Inflammatory macrophage (primary cell): ENCODE measurements at regions not wholly inside any gene's neighbourhood (a gene's known extent, or its start where the extent isn't known, plus 50 kb on each side); places are given as distances from the start of the nearest gene placed in this dataset.
"Not testable (repeated sequence)": the region's sequence is repeated elsewhere in the genome, so short reads cannot be mapped to it uniquely, and the experiment has no call there.

Experiments
- DNase-seq, 2 donors: peaks; one replicate each; pipeline ENCODE4 v3.0.0-alpha.2; 2020 to 2022

DNA sequence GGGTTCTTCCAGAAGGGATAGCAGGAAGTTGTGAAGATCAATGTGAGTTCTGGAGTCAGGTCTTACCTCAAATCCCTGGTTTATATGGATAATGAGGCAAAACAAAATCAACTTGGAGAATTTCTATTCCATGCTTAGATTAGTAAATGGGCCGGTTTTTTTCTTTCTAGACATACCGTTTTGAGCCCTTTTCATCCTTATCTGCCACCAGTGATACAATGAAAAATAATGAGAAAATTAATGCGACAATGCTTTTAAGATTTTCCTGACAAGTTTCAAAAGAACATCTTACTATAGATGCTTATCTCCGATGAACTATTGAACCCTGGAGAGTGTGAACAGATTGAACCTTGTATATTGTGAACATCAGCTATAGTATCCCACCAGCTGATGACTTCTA lies 262.7 kb downstream of the BTG1 start:
- DNase-seq: no peak

DNA sequence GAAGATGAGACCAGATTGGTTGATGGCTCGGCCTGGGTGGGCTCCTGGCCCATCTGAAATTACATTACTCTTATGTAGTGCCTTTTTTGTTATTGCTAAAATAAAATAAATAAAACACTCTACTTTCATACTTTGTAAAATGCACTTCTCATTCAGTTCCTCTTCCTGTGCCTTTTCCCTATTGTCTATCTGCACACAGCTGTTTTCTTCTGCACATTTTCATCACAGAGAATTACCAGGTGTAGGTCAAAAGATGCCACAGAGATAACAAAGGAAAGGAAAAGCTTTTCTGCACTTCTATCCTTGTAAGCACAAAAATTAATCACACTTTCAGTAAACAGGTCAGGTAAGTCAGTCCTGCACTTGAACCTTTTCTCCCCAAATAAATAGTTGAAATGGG lies 265.1 kb downstream of the BTG1 start:
- no peak for DNase-seq

DNA sequence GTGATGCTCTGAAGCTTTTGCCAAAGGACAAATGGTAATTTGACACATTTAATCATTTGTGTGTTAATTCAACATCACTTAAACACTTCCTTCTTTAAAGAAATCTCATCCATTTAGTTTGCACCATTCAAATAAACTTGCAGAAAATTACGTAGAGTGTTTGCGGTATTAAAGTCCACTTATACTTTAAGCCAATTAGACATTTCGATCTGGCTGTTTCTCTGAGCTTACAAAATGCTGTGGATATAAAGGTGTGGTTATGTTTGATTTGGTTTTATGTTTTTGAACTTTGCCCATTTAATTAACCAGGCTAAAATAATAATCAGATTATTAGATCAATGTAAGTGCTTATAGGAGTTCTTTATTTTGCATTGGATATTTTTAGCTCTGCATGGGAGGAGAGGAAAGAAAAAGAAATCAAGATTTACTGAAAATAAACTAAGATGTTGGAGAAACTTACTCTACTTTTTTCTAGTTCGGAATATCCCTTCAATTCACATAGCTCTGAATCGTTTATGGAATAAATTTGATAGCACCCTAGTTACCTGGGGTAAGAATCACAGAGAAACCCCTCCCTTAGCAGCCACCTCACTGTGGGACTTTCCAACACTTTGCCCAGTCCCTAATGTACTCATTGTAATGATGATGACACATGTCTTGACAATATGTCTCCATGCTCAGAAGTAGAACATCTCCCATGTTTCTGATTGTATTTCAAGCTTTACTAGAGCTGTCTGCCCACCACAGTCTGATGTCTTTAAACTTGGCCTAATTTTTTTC lies 268.0 kb downstream of the BTG1 start:
- no peak for DNase-seq

DNA sequence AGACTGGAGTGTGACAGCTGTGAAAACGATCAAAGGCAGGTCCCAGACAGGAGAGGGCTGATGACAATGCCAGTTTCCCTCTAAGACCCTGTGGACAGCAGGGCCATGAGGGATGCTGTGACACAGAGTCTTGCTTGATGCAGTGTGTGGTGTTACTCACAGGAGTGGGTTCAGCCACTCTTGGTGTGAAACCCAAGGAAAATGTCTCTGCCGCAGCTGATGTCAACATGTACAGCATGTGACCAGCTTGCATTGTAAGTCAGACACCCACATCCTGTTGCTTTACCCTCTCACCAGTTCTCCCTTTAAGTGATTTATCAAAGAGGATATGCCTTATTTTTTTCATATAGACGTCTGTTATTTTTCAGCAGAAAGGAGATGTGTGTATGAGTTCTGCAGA lies 268.6 kb downstream of the BTG1 start:
- DNase-seq: peak; percentile 96 to 99

DNA sequence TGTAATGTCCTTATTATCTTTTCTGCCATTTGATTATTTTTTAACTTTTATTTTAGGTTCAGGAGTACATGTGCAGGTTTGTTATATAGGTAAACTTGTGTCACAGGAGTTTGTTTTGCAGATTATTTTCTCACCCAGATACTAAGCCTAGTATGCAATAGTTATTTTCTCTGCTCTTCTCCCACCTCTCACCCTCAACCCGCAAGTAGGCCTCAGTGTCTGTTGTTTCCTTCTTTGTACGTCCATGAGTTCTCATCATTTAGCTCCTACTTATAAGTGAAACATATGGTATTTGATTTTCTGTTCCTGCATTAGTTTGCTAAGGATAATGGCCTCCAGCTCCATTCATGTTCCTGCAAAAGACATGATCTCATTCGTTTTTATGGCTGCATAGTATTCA lies 270.0 kb downstream of the BTG1 start:
- DNase-seq: not testable (repeated sequence)

DNA sequence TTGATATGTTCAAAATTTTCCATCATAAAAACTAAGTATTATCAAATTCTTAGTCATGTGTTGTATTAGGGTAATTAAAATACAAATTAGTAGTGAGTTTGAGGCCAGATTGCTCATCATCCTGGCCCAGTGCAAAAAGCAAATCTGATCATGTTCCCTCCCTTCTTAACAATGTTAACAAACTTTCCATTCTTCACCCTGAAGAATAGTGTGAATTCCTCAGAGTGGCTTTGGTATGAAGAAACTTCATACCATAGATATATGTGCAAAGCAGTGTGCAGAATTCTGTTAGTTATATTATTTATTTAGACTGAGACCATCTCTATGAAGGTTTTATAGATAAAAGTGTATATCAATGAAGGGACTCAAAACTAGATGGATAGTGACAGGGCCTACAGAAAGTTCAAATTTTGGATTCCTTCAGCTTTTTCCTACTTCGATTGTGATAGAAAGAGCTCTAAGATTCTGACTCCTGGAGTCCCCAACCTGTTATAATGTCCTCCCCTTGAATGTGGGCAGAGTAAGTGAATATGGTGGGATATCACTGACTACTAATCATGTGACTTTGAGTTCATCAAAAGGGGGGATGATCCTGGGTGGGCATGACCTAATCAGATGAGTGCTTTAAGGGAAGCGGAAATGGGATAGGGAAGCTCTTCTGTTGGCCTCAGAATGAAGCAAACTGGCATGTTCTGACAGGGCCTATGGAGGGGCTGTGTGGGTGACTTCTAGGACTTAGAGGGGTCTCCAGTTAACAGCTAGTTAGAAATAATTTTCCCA lies 271.4 kb downstream of the BTG1 start:
- DNase-seq: peak; percentile 13 to 45

DNA sequence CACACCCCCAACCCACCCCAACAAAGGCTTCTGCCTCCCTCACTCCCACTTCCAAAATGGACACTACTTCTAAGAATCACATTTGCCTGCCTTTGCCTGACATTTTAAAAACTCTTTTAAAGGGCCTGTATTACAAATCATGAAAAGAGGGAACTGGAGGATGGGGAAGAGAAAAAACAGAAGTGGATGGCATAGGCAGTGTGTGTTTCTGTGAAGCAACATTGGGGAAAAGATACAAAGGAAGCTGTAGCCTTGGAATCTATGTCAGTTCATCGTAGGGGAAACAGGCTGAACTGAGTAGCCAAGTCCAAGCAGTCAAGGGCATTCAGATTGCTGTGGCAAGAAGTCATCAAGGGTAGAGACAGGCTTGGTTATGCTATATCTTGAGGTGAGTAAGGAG lies 273.9 kb downstream of the BTG1 start:
- peak; percentile 88 to 94 for DNase-seq

DNA sequence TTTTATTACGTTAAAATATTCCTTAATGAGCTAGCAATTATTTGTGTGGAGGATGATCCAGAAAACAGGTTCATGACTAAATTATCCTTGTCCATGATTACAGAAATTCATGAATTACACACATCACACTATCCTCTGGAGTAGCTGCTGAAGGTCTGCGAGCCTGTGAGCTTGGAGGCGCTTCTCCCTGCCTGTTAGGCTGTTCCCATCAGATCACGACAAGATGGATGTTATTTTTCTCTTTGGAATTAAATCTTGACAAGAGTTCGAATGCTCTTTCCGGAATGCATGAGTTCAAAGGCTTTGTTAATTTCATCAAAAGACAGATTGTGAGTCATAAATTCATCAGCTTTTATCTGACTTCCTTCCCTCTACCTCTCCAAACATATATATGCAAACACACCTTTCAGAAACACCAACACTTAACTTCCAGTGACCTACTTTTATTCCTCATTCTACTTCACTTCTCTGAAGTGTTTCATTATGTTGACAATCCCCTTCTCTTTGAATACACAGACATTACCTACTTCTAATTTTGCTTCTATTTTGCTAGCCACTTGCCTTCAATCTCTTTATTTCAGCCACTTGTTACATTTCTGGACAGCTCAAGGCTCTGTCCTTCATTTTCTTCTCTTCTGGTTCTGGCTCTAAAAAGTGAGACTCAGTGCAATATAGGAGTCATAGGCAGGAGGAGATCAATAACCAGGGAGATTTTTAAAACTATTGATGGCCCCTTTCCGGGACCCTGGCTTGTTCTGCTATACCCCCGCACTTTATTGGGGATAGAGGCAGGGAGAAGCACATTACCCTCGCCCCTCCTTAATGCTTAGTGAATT lies 274.6 kb downstream of the BTG1 start:
- DNase-seq: no peak

DNA sequence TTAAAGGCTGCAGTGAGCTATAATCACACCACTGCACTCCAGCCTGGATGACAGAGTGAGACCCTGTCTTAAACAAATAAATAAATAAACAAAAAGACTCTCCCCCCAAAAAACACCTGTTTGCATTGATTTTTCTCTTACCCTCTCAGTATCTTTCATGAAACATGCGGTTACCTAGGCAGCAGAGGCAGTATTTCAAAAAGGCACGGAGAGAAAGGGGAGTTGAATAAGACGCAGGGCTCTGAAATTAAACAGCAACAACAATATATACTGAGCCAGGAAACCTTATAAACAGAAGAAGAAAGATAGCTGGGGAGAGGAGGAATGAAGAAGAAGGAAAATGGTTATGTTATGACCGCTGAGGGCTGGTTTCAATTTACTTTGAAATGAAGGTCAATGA lies 277.6 kb downstream of the BTG1 start:
- DNase-seq: no peak

DNA sequence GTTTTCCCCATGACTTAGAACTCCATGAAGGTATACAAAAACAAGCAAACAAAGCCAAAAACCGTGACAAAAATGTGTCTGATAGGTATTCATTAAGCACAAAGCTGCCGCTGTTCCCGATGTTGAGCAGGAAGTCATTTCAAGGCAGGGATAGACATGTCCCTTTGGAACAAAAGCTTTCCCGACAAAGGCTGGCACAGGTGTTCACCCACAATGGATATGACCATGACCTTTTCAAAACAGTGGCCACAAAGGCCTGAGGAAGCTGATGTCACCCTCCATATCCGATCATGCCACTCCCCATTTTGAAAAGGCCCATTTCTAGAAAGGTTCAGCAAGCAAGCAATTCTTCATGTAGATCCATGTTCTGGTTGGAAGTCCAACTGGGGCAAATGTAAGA lies 279.1 kb downstream of the BTG1 start:
- no peak for DNase-seq

DNA sequence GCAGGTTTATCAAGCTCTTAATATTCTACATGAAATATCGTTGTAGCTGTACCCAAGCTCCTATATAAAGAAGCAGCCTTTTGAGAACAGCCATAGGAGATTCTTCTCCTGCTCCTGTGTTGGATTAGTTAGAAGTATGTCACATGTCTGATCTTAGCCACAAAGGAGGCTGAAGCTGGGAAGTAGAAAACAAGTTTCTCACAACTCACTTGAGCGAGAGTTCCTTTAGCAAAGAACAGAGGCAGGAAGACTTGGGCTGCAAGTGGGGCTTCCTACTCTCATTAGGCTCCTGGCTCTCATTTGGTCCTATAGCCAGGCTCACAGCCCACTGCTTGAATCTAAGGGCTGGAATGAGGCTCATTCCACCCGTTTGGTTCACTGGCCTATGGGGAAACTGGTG lies 281.9 kb downstream of the BTG1 start:
- DNase-seq: no peak

DNA sequence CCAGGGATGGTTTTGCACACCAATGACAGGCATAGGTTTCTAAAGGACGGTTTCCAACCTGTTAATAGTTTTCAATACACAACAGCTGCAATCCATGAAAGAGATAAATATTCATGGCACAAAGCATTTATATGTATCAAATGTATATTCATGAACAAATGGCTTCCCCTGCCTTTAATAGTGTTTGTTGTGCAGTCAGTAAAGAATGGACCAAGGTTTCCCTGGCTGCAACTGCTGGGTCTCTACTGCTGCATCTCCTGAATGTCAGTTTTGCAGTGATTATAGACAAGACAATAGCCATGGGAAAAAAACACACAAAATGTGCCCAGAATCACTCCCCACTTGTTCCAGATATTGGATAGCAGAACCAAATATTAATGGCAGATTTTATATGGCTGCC lies 284.1 kb downstream of the BTG1 start:
- no peak for DNase-seq

DNA sequence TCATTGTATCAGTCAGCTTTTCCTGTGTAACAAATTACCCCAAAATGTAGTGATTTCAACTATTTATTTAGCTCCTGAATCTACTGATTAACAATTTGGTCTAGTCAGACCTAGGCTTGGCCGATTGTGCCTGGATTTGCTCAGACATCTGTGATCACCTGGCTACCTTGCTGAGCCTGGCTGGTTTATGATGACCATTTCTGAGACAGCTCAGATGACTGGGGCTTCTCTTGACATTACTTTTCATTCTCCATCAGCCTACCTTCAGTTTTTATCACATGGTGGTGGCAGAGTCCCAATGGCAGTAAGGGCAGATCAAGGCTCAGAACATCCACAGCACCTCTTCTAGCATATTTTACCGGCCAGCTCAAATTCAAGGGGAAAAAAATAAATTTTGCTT lies 286.3 kb downstream of the BTG1 start:
- DNase-seq: no peak

DNA sequence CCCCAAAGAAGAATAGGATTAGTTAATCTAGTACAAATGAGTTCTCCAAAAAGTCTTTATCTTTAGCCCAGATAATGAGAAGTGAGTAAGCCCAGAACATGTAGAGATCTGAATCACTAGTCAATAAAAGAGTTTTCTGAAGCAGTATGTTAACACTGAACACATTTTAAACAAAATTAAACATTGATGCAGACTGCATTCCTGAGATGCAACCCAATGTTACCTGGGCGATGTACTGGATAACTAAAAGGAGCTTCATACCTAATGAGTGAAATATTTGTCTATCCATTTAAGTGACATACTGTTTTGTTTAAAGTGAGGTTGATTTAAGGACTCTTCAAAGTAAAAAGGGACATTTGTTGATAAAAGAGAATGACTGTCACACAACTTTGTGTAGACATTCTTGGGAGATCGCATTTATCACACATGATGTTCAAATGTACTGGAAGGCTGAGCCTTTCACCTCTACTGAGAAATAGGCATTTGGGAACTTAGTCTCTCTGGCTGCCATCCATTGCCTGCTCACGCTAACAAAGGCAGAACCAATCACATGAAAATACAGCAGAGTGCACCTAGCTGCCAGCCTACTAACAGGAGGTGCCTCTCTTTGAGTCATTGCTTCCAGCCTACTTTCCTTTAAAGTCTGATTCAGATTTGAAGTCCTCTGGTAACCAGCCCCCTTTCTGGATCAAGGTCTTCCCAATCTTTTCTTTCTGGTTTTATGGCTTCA lies 287.7 kb downstream of the BTG1 start:
- no peak for DNase-seq

DNA sequence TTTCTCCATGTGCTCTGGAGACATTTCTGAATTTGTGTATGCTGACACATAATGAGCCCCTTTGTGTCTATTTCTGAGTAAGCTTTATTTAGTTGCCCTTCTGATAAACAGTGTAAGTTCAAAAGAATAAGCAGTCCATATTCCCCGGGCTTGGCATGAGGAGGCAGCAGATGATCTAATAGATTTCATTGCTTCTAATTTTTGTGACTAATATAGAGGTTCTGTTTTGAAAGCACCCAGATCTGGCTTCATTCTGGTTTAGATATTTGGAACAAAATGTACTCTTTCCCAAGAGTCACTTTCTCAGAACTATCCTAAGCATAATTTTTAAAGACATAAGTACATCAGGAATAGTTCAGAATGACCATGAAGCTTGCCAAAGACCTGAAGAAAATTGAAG lies 290.9 kb downstream of the BTG1 start:
- peak; percentile 18 to 27 for DNase-seq

DNA sequence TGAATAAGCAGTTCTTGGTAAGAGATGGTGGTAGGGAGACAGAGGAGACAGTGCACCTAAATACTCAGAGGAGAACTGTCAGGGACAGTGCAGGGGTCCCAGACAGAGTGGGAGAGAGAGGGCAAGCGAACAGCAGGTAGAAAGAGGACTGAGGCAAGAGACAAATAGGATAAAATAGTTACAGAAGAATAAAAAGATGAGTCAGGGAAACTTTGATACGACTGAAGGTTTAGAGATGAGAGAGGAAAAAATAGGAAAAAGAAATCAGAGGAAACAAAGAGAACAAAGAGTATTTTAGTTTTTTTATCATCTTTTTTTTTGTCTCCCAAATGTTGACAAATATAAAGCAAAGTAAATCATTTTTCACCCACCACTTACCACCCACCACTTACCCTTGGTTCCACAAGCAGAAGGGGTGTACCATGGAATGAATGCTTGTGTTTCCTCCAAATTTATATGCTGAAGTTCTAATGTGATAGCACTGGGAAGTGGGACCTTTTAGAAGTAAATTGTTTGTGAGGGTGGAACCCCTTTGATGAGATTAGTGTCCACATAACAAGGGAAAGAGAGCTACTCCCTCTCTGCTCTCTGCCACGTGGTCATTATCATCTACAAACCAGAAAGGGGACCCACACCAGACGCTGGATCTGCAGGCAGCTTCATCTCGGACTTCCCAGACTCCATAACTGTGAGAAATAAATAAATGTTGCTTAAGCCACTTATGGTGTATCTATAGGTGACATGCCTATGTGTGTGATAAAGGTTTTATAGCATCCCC lies 292.1 kb downstream of the BTG1 start:
- no peak for DNase-seq

DNA sequence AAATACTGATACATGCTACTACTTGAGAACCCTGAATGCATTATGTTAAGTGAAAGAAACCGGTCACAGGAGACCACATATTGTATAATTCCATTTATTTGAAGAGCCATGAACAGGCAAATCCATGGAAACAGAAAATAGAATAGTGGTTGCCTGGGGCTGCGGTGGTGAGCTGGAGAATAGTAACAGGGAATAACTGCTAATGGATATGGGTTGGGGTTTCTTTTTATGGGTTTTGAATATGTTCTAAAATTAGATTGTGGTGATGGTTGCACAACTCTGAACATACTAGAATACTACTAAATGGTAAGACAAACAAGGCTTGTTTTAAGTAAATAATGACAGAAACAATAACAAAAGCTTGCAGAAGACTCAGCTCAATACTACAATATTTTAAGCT lies 293.0 kb downstream of the BTG1 start:
- no peak for DNase-seq

DNA sequence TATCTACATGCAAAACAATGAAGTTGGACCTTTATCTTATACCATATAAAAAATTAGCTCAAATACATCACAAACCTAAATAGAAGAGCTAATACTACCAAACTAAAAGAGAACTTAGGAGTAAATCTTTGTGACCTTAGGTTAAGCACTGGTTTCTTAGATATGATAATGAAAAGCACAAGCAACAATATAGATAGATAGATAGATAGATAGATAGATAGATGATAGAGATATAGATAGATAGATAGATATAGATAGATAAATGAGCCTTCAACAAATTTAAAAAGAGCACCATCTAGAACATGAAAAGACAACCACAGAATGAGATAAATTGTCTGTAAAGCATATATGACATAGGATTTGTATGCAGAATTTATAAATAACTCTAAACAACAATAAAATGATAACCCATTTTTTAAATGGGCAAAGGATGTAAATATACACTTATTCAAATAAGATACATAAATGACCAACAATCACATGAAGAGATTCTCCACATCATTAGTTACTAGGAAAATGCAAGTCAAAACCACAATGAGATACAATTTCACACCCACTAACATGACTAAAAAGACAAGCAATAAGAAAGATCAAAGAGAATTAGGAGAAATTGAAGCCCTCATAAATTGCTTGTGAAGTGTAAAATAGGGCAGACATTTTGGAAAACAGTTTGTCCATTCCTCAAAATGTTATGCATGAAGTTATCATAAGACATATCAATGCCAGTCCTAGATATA lies 293.7 kb downstream of the BTG1 start:
- no peak for DNase-seq

DNA sequence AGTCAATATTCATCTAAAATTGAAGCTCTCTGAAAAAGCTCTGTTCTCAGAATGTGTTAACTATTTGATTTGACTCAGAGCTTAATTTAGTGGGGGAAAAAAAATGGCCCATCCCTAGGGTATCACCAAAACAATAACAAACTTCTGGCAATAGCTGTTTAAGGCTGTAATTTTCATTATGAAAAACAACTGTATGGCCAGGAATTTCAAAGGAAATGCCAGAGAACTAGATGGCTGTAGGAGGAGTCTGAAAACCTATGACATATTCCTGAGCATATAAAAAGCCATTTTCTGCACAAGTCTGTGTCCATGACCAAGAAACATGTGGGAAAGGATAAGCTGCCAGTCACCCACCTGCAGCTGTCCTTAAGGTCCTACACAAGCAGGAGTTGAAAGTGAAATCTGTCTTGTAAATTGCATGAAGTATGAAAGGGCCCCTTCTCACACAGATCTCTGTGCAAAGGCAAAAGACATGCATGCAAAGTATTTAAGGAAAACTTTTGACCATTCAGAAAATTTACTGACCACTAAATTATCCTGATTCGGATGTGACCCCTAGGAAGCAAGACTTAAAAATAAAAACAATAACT lies 299.1 kb downstream of the BTG1 start:
- no peak for DNase-seq

DNA sequence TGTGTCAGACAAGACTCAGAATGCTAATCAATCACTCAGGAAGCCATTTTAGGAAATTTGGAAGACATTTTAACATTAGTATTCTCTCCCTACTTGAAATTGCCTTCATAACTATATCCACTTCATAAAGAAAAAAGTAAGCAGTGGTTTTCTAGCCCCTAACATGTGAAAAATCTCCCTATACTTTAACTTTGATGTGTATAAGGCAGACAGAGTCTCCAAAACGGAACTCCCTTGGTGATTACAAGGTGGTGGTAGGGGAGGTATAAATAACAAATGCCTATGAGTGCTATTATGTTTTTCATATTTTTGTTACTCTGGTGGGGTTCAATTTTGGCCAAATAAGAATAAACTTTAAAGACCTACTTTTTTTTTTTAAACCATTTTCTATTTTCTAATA lies 300.3 kb downstream of the BTG1 start:
- no peak for DNase-seq

DNA sequence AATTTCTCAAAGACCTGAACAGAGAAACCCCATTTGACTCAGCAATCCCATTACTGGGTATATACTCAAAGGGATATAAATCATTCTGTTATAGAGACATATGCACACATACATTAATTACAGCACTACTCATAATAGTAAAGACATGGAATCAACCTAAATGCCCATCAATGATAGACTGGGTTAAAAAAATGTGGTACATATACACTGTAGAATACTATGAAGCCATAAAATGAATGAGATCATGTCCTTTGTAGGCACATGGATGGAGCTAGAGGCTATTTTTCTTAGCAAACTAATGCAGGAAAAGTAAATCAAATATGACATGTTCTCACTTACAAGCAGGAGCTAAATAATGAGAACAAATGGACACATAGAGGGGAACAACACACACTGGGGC lies 303.8 kb downstream of the BTG1 start:
- no peak for DNase-seq
